ENCODE measurements at regions not wholly inside any gene's neighbourhood (a gene's known extent, or its start where the extent isn't known, plus 50 kb on each side); places are given as distances from the start of the nearest gene placed in this dataset.

DNA sequence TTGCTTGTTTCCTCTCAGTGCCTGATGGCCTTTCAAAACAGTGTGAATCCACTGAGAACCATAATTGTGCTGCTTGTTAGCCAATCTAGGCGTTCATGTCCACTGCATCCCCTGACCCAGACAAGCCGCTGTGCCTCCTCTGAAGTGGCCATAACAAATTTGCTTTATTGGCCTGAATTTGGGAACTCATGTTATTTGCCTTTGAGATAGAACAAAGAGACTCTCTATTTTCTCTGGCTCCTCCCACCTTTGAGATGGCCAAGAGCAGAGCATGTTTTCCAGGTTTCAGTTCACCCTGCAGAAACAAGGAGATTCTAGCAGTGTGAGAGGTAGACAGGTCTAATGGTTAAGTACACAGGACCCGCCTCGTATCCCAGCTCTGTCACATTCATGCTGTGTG, 723.9 kb downstream of the MED13L start:
- no peak for TF ChIP-seq CTCF (IDR thresholded peaks at IDR 0.05)
- TF ChIP-seq, protein P1, sequence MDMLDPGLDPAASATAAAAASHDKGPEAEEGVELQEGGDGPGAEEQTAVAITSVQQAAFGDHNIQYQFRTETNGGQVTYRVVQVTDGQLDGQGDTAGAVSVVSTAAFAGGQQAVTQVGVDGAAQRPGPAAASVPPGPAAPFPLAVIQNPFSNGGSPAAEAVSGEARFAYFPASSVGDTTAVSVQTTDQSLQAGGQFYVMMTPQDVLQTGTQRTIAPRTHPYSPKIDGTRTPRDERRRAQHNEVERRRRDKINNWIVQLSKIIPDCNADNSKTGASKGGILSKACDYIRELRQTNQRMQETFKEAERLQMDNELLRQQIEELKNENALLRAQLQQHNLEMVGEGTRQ (IDR thresholded peaks at IDR 0.05; ENCODE audit: borderline replicate concordance, low read depth, low read length) = no peak

Measured in SK-N-SH (cell line).